Panc1 (cell line): ENCODE measurements at regions not wholly inside any gene's neighbourhood (a gene's known extent, or its start where the extent isn't known, plus 50 kb on each side); places are given as distances from the start of the nearest gene placed in this dataset.

Experiments
- POLR2AphosphoS5 ChIP-seq: IDR thresholded peaks from 2 replicates; pipeline ENCODE4 v1.6.1; 2012; ENCODE audit warnings: mild to moderate bottlenecking, low read depth, low read length, moderate library complexity
- SIN3A ChIP-seq: IDR thresholded peaks from 2 replicates; pipeline ENCODE4 v1.6.1; 2012; ENCODE audit warnings: low read depth, mild to moderate bottlenecking, low read length, moderate library complexity, borderline replicate concordance; ENCODE audit not compliant: insufficient read depth
- TCF7L2 ChIP-seq: IDR thresholded peaks from 2 replicates; pipeline ENCODE4 v1.6.1; 2011; ENCODE audit warnings: mild to moderate bottlenecking, low read depth, low read length, inconsistent platforms
- TF ChIP-seq, protein P1 (sequence below): fragments of 450-650 bp; IDR thresholded peaks from 2 replicates; pipeline ENCODE4 v1.5.1; 2017; ENCODE audit warnings: mild to moderate bottlenecking
- TF ChIP-seq, protein P2 (sequence below), 2 experiments: IDR thresholded peaks; 2 replicates each; pipeline ENCODE4 v1.6.1; 2011 to 2012; ENCODE audit warnings: low read depth in 2 of 2, control low read depth in 1 of 2, low read length in 1 of 2, mild to moderate bottlenecking in 1 of 2, moderate library complexity in 1 of 2; ENCODE audit not compliant: insufficient read depth in 1 of 2

DNA sequence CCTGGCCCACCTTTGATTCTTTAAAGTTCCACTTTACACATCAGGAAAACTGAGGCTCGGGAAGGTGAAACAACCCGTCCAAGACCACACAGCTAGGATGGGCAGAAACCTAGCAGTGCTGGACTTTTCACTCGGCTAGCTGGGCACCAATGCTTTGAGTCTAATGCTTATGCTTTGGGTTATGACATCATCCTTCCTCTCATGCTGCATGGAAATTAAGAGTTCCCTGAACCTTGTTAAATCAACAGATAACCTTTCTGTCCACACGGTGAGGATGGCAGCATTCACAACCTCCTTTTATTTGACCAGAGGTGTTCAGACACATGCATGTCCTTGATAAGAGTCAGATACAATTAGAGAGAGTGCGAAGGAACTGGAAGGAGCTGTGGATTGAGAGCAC, 138.4 kb downstream of the UQCRFS1 start:
- TF ChIP-seq, protein P1, sequence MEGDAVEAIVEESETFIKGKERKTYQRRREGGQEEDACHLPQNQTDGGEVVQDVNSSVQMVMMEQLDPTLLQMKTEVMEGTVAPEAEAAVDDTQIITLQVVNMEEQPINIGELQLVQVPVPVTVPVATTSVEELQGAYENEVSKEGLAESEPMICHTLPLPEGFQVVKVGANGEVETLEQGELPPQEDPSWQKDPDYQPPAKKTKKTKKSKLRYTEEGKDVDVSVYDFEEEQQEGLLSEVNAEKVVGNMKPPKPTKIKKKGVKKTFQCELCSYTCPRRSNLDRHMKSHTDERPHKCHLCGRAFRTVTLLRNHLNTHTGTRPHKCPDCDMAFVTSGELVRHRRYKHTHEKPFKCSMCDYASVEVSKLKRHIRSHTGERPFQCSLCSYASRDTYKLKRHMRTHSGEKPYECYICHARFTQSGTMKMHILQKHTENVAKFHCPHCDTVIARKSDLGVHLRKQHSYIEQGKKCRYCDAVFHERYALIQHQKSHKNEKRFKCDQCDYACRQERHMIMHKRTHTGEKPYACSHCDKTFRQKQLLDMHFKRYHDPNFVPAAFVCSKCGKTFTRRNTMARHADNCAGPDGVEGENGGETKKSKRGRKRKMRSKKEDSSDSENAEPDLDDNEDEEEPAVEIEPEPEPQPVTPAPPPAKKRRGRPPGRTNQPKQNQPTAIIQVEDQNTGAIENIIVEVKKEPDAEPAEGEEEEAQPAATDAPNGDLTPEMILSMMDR: no peak
- no peak for TF ChIP-seq POLR2AphosphoS5
- TF ChIP-seq TCF7L2: no peak
- TF ChIP-seq, protein P2, sequence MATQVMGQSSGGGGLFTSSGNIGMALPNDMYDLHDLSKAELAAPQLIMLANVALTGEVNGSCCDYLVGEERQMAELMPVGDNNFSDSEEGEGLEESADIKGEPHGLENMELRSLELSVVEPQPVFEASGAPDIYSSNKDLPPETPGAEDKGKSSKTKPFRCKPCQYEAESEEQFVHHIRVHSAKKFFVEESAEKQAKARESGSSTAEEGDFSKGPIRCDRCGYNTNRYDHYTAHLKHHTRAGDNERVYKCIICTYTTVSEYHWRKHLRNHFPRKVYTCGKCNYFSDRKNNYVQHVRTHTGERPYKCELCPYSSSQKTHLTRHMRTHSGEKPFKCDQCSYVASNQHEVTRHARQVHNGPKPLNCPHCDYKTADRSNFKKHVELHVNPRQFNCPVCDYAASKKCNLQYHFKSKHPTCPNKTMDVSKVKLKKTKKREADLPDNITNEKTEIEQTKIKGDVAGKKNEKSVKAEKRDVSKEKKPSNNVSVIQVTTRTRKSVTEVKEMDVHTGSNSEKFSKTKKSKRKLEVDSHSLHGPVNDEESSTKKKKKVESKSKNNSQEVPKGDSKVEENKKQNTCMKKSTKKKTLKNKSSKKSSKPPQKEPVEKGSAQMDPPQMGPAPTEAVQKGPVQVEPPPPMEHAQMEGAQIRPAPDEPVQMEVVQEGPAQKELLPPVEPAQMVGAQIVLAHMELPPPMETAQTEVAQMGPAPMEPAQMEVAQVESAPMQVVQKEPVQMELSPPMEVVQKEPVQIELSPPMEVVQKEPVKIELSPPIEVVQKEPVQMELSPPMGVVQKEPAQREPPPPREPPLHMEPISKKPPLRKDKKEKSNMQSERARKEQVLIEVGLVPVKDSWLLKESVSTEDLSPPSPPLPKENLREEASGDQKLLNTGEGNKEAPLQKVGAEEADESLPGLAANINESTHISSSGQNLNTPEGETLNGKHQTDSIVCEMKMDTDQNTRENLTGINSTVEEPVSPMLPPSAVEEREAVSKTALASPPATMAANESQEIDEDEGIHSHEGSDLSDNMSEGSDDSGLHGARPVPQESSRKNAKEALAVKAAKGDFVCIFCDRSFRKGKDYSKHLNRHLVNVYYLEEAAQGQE (IDR thresholded peaks at IDR 0.05; ENCODE audit: insufficient read depth in 1 of 2, low read depth in 2 of 2, low read length in 1 of 2): no peak
- TF ChIP-seq SIN3A: no peak
